B cell (primary cell): ENCODE measurements at regions not wholly inside any gene's neighbourhood (a gene's known extent, or its start where the extent isn't known, plus 50 kb on each side); places are given as distances from the start of the nearest gene placed in this dataset.

Experiments used
- EZH2 ChIP-seq: IDR thresholded peaks from 2 replicates; pipeline ENCODE4 v1.6.1; 2012; ENCODE audit warnings: borderline replicate concordance, low read depth, mild to moderate bottlenecking, moderate library complexity, low read length; ENCODE audit not compliant: insufficient read depth, poor library complexity, severe bottlenecking
- TF ChIP-seq, protein P1 (sequence below): fragments of 200-600 bp; IDR thresholded peaks from one replicate; pipeline ENCODE4 v1.8.0; 2022; ENCODE audit warnings: antibody characterized with exemption, mild to moderate bottlenecking

DNA sequence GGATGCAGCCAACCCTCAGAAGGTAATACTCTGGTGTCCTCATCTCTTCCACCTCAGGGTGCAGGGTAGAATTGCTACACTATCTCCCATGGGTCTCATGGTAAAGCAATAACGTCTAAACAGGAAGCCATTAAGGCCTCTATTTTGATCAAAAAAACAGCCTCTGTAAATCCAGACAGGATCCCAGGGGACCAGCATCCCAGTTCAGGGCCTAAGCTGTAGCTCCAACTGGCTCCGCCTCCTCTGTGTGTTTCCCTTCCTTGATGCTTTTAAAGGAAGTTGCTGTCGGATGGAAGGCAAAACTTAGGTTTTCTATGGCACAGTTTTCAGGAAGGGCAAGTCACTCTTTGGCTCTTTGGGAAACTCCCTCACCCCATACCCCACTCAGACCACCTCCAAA lies 222.0 kb downstream of the MAFB start:
- TF ChIP-seq, protein P1, sequence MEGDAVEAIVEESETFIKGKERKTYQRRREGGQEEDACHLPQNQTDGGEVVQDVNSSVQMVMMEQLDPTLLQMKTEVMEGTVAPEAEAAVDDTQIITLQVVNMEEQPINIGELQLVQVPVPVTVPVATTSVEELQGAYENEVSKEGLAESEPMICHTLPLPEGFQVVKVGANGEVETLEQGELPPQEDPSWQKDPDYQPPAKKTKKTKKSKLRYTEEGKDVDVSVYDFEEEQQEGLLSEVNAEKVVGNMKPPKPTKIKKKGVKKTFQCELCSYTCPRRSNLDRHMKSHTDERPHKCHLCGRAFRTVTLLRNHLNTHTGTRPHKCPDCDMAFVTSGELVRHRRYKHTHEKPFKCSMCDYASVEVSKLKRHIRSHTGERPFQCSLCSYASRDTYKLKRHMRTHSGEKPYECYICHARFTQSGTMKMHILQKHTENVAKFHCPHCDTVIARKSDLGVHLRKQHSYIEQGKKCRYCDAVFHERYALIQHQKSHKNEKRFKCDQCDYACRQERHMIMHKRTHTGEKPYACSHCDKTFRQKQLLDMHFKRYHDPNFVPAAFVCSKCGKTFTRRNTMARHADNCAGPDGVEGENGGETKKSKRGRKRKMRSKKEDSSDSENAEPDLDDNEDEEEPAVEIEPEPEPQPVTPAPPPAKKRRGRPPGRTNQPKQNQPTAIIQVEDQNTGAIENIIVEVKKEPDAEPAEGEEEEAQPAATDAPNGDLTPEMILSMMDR: no peak
- no peak for TF ChIP-seq EZH2
